ENCODE measurements at regions not wholly inside any gene's neighbourhood (a gene's known extent, or its start where the extent isn't known, plus 50 kb on each side); places are given as distances from the start of the nearest gene placed in this dataset.

- TF ChIP-seq CTCF (IDR thresholded peaks at IDR 0.05) = no peak
- DNase-seq (ENCODE audit: low spot score) (no peak), ATAC-seq (ENCODE audit: low FRiP score) (no peak)
Observed at GRCh38 chr5:27220752-27221151, 182.4 kb upstream of the CDH9 start.

GRCh38 chr5:27217977-27218376 lies 179.6 kb upstream of the CDH9 start:
- DNase-seq (ENCODE audit: low spot score) (no peak), ATAC-seq (ENCODE audit: low FRiP score) (no peak)
- TF ChIP-seq CTCF (IDR thresholded peaks at IDR 0.05) = no peak

- TF ChIP-seq CTCF (IDR thresholded peaks at IDR 0.05) = no peak
- DNase-seq (ENCODE audit: low spot score) (no peak), ATAC-seq (ENCODE audit: low FRiP score) (no peak)
Observed at GRCh38 chr5:27217155-27217956, 179.0 kb upstream of the CDH9 start.

GRCh38 chr5:27216367-27216950 lies 178.1 kb upstream of the CDH9 start:
- ATAC-seq (ENCODE audit: low FRiP score) (no peak), DNase-seq (ENCODE audit: low spot score) (no peak)
- no peak for TF ChIP-seq CTCF (IDR thresholded peaks at IDR 0.05)

GRCh38 chr5:27208051-27208450 lies 169.7 kb upstream of the CDH9 start:
- no peak for DNase-seq (ENCODE audit: low spot score)
- ATAC-seq (ENCODE audit: low FRiP score) = no peak
- no peak for TF ChIP-seq CTCF (IDR thresholded peaks at IDR 0.05)

- TF ChIP-seq CTCF (IDR thresholded peaks at IDR 0.05) = no peak
- DNase-seq (ENCODE audit: low spot score) (no peak), ATAC-seq (ENCODE audit: low FRiP score) (no peak)
Observed at GRCh38 chr5:27191786-27192510, 153.6 kb upstream of the CDH9 start.
